K562 (cell line): ENCODE measurements at regions not wholly inside any gene's neighbourhood (a gene's known extent, or its start where the extent isn't known, plus 50 kb on each side); places are given as distances from the start of the nearest gene placed in this dataset.

ENCODE experiments used
- ATAC-seq: fragments of 200-7000 bp; cut with Tn5 transposase; 3 replicates; pipeline ENCODE4 v1.9.1; 2020; ENCODE audit warnings: moderate library complexity
- BruUV-seq: library from RNA; stranded (reverse); fragments of 400-500 nt; replicated peaks from 2 replicates; lab custom pipeline; 2021; lab: Mats Ljungman, UMichigan
- CTCF ChIA-PET: fragments of 300-600 bp; formaldehyde crosslinking; extraction: SDS; loops from one replicate; lab custom pipeline; 2021; ENCODE audit warnings: low intra/inter-chr PET ratio; lab: Yijun Ruan, JAX
- POLR2A ChIA-PET: fragments of 300-600, 350-650 bp; sonication (Branson Sonifier 250); formaldehyde crosslinking; extraction: SDS; loops from one replicate; lab custom pipeline; 2021; ENCODE audit warnings: antibody characterized with exemption, inconsistent platforms; lab: Yijun Ruan, JAX
- DNase-seq, 4 experiments: peaks; one replicate each; pipeline versions ENCODE4 v3.0.0 to v3.0.0-alpha.2; 2011 to 2018; ENCODE audit warnings: low spot score in 3 of 4, mixed read lengths in 3 of 4; ENCODE audit errors: extremely low read depth in 1 of 4
- FAIRE-seq: peaks from 2 replicates; lab custom pipeline; 2011; peaks lifted over from hg19 to GRCh38; lab: Jason Lieb, UNC
- H2AFZ ChIP-seq: 2 replicates; pipeline ENCODE4 v1.6.0; 2011; ENCODE audit warnings: low read depth, low read length, control low read depth, inconsistent platforms
- H3K27ac ChIP-seq: fragments of 200-600 bp; 3 replicates; pipeline ENCODE4 v1.8.0; 2011; ENCODE audit warnings: low read depth, mild to moderate bottlenecking, control low read depth, inconsistent platforms, low read length, moderate library complexity, mixed read lengths; ENCODE audit errors: extremely low read depth
- H3K27me3 ChIP-seq, 2 experiments: fragments of 300-600 bp in 1 of 2; 2 replicates in 1 of 2; 3 replicates in 1 of 2; pipeline versions ENCODE4 v1.6.0 to v1.8.0; 2011; ENCODE audit warnings: inconsistent platforms in 2 of 2, low read length in 2 of 2, mild to moderate bottlenecking in 1 of 2, mixed read lengths in 1 of 2, moderate library complexity in 1 of 2; ENCODE audit not compliant: control insufficient read depth in 2 of 2, insufficient read depth in 2 of 2
- H3K36me3 ChIP-seq: fragments of 300-600 bp; 3 replicates; pipeline ENCODE4 v1.8.0; 2011; ENCODE audit warnings: mild to moderate bottlenecking, low read length, inconsistent platforms; ENCODE audit not compliant: control insufficient read depth, insufficient read depth
- H3K4me1 ChIP-seq, 2 experiments: fragments of 200-600 bp in 1 of 2; replicated peaks in 1 of 2; 2 replicates in 1 of 2; 3 replicates in 1 of 2; pipeline versions ENCODE4 v1.5.1 to v1.8.0; 2011; ENCODE audit warnings: inconsistent platforms in 2 of 2, low read length in 2 of 2, mild to moderate bottlenecking in 1 of 2, mixed read lengths in 1 of 2, moderate library complexity in 1 of 2; ENCODE audit not compliant: control insufficient read depth in 2 of 2, insufficient read depth in 2 of 2
- H3K4me2 ChIP-seq: 2 replicates; pipeline ENCODE4 v1.6.1; 2011; ENCODE audit warnings: low read length, control low read depth, inconsistent platforms, mixed read lengths; ENCODE audit not compliant: insufficient read depth
- H3K4me3 ChIP-seq: fragments of 200-600 bp; sonication (generic), shearing (Covaris generic); 2 replicates; pipeline ENCODE4 v1.5.1; 2016; ENCODE audit warnings: control low read depth, inconsistent platforms
- H3K79me2 ChIP-seq: fragments of 200-600 bp; 3 replicates; pipeline ENCODE4 v1.8.0; 2011; ENCODE audit warnings: low read length, inconsistent platforms; ENCODE audit not compliant: control insufficient read depth, insufficient read depth
- H3K9ac ChIP-seq, 2 experiments: 2 replicates each; pipeline versions ENCODE4 v1.6.0 to v1.6.1; 2011; ENCODE audit warnings: low read depth in 2 of 2, low read length in 2 of 2, control low read depth in 1 of 2, inconsistent platforms in 1 of 2, mild to moderate bottlenecking in 1 of 2, mixed read lengths in 1 of 2; ENCODE audit not compliant: insufficient read depth in 1 of 2
- H3K9me1 ChIP-seq: one replicate; pipeline ENCODE4 v1.6.0; 2011; ENCODE audit warnings: inconsistent platforms, mild to moderate bottlenecking, low read length, moderate library complexity; ENCODE audit not compliant: control insufficient read depth, insufficient read depth
- H3K9me3 ChIP-seq: replicated peaks from 2 replicates; pipeline ENCODE4 v1.5.1; 2011; ENCODE audit warnings: low read depth, low read length, inconsistent platforms; ENCODE audit not compliant: control insufficient read depth, insufficient read depth
- H4K20me1 ChIP-seq: replicated peaks from 2 replicates; pipeline ENCODE4 v1.6.1; 2011; ENCODE audit warnings: low read length, inconsistent platforms, mixed read lengths; ENCODE audit not compliant: control insufficient read depth, insufficient read depth
- ADNP ChIP-seq: fragments of 200-800 bp; sonication (Bioruptor generic); IDR thresholded peaks from 2 replicates; pipeline ENCODE4 v1.6.1; 2016; ENCODE audit warnings: missing genetic modification characterization, missing compliant biosample characterization
- EZH2 ChIP-seq: IDR thresholded peaks from 2 replicates; pipeline ENCODE4 v1.6.1; 2012; ENCODE audit warnings: low read depth, mild to moderate bottlenecking, inconsistent platforms, low read length, borderline replicate concordance
- SMC3 ChIP-seq: conservative IDR thresholded peaks from 2 replicates; pipeline ENCODE4 v1.6.1; 2011; ENCODE audit warnings: low read depth, low read length, improper control_type of control experiment; ENCODE audit not compliant: insufficient read depth
- STAT6 ChIP-seq: sonication (generic); formaldehyde crosslinking; IDR thresholded peaks from 2 replicates; pipeline ENCODE4 v1.8.1; 2023; ENCODE audit warnings: mild to moderate bottlenecking, missing genetic modification reagents
- ZNF165 ChIP-seq: fragments of 250-450 bp; sonication (Bioruptor Pico); IDR thresholded peaks from 2 replicates; pipeline ENCODE4 v1.4.0; 2020; ENCODE audit warnings: borderline replicate concordance
- ZNF253 ChIP-seq: fragments of 250-450 bp; sonication (Bioruptor Pico); conservative IDR thresholded peaks from 2 replicates; pipeline ENCODE4 v1.6.1; 2021; ENCODE audit warnings: mild to moderate bottlenecking
- ZNF79 ChIP-seq: fragments of 250-450 bp; sonication (Bioruptor Pico); IDR thresholded peaks from 2 replicates; pipeline ENCODE4 v1.4.0; 2020; ENCODE audit warnings: low read depth, mild to moderate bottlenecking, moderate library complexity
- WGBS: fragments of 100-300 bp; shearing (Covaris generic); methylation state at CpG from one replicate; pipeline ENCODE4 v1.1.6; 2016; ENCODE audit warnings: low coverage, mixed read lengths; ENCODE audit not compliant: insufficient coverage; ENCODE audit errors: missing lambda C conversion rate; 5-methylcytosine and 5-hydroxymethylcytosine counted together
- in situ Hi-C: fragments of 300-500 bp; cut with MboI; formaldehyde crosslinking; loops from 4 replicates; pipeline ENCODE4 v1.15.0; 2018; ENCODE audit warnings: inconsistent platforms, mixed read lengths
- intact Hi-C: fragments of 100-400 bp; cut with micrococcal nuclease; formaldehyde crosslinking; loops from 2 replicates; pipeline ENCODE4 v1.14.2; 2022
- TF ChIP-seq, protein P1 (sequence below): fragments of 450-650 bp; IDR thresholded peaks from 2 replicates; pipeline ENCODE4 v1.6.1; 2017; ENCODE audit warnings: antibody characterized with exemption

GRCh38 chr3:177571944-177572315 lies 374.6 kb upstream of the TBL1XR1 start:
- no peaks in the 10 kb centered on the region for H3K9me3 ChIP-seq
- ChIA-PET CTCF (no interaction called here), POLR2A (interaction anchor here (1.0 to 1.2 kb wide), 2 partner anchors 17 to 36 kb away, joined by 3 read pairs; no protein-coding TSS in a partner anchor)
- H3K79me2 ChIP-seq: no peaks in the 10 kb centered on the region
- no TSS peak for BruUV-seq
- 7% methylated on average over 3 of the region's 3 CpGs for WGBS
- no peak overlapping the region for H3K27ac ChIP-seq
- H3K4me1 ChIP-seq: no peaks in the 10 kb centered on the region
- FAIRE-seq (no peak), DNase-seq (no peak), ATAC-seq (no peak)
- no peaks in the 10 kb centered on the region for H3K9me1 ChIP-seq
- H3K4me3 ChIP-seq: no peak overlapping the region
- intact Hi-C loops (no loop called here), in situ Hi-C loops (no loop called here)
- no peaks in the 10 kb centered on the region for H3K36me3 ChIP-seq
- no peak overlapping the region for H3K9ac ChIP-seq
- peaks cover 0 to 6% of the 10 kb centered on the region in 2 experiments; a peak in 2 of 5 replicates for H3K27me3 ChIP-seq
- H3K4me2 ChIP-seq: no peak overlapping the region
- 0 out of 2 replicates have a peak overlapping the region, but pooled peaks have one; percentile 2 for H2AFZ ChIP-seq
- no peaks in the 10 kb centered on the region for H4K20me1 ChIP-seq
- TF ChIP-seq ZNF253: no peak
- TF ChIP-seq ADNP (tag): no peak
- no peak for TF ChIP-seq ZNF79 (CRISPR knock-in tag)
- no peak for TF ChIP-seq EZH2
- TF ChIP-seq SMC3: no peak
- TF ChIP-seq STAT6 (CRISPR knock-in tag): no peak
- TF ChIP-seq ZNF165 (CRISPR knock-in tag): no peak
- TF ChIP-seq, protein P1, sequence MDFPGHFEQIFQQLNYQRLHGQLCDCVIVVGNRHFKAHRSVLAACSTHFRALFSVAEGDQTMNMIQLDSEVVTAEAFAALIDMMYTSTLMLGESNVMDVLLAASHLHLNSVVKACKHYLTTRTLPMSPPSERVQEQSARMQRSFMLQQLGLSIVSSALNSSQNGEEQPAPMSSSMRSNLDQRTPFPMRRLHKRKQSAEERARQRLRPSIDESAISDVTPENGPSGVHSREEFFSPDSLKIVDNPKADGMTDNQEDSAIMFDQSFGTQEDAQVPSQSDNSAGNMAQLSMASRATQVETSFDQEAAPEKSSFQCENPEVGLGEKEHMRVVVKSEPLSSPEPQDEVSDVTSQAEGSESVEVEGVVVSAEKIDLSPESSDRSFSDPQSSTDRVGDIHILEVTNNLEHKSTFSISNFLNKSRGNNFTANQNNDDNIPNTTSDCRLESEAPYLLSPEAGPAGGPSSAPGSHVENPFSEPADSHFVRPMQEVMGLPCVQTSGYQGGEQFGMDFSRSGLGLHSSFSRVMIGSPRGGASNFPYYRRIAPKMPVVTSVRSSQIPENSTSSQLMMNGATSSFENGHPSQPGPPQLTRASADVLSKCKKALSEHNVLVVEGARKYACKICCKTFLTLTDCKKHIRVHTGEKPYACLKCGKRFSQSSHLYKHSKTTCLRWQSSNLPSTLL: no peak
